GM08714 (cell line): ENCODE measurements at regions not wholly inside any gene's neighbourhood (a gene's known extent, or its start where the extent isn't known, plus 50 kb on each side); places are given as distances from the start of the nearest gene placed in this dataset.

ENCODE experiments used
- H3K4me3 ChIP-seq: fragments of 200-500 bp; sonication (Bioruptor generic); 2 replicates; pipeline ENCODE4 v1.5.1; 2014; ENCODE audit warnings: mild to moderate bottlenecking, low read length, inconsistent platforms
- ZNF274 ChIP-seq: IDR thresholded peaks from 2 replicates; pipeline ENCODE4 v1.6.1; 2012; ENCODE audit warnings: mild to moderate bottlenecking, low read depth, low read length

- TF ChIP-seq ZNF274 = no peak
- no peak overlapping the region for H3K4me3 ChIP-seq
Observed at GRCh38 chr14:105839425-105840265, 313.3 kb downstream of the TMEM121 start.

GRCh38 chr14:105840266-105841021, 314.1 kb downstream of the TMEM121 start:
- no peak for TF ChIP-seq ZNF274
- H3K4me3 ChIP-seq = no peak overlapping the region

GRCh38 chr14:105841022-105842009, 314.9 kb downstream of the TMEM121 start:
- H3K4me3 ChIP-seq = no peak overlapping the region
- TF ChIP-seq ZNF274 = no peak

- TF ChIP-seq ZNF274 = no peak
- H3K4me3 ChIP-seq = no peak overlapping the region
Observed at GRCh38 chr14:105842105-105842504, 315.7 kb downstream of the TMEM121 start.

- no peak for TF ChIP-seq ZNF274
- H3K4me3 ChIP-seq = no peak overlapping the region
Observed at GRCh38 chr14:105843444-105844046, 317.2 kb downstream of the TMEM121 start.

- H3K4me3 ChIP-seq = no peak overlapping the region
- no peak for TF ChIP-seq ZNF274
Observed at GRCh38 chr14:105844047-105844630, 317.8 kb downstream of the TMEM121 start.

- TF ChIP-seq ZNF274 = no peak
- no peak overlapping the region for H3K4me3 ChIP-seq
Observed at GRCh38 chr14:105844810-105845724, 318.7 kb downstream of the TMEM121 start.

GRCh38 chr14:105845725-105846309, 319.4 kb downstream of the TMEM121 start:
- no peak for TF ChIP-seq ZNF274
- H3K4me3 ChIP-seq = no peak overlapping the region

- H3K4me3 ChIP-seq = no peak overlapping the region
- TF ChIP-seq ZNF274 = no peak
Observed at GRCh38 chr14:105846312-105846711, 319.9 kb downstream of the TMEM121 start.

GRCh38 chr14:105847400-105847799, 321.0 kb downstream of the TMEM121 start:
- no peak overlapping the region for H3K4me3 ChIP-seq
- no peak for TF ChIP-seq ZNF274

- H3K4me3 ChIP-seq = no peak overlapping the region
- TF ChIP-seq ZNF274 = no peak
Observed at GRCh38 chr14:105848570-105848969, 322.2 kb downstream of the TMEM121 start.
